HUES6 (cell line): ENCODE measurements at regions not wholly inside any gene's neighbourhood (a gene's known extent, or its start where the extent isn't known, plus 50 kb on each side); places are given as distances from the start of the nearest gene placed in this dataset.
"Not testable (repeated sequence)": the region's sequence is repeated elsewhere in the genome, so short reads cannot be mapped to it uniquely, and the experiment has no call there.

ENCODE experiments used
- H3K27ac ChIP-seq: 2 replicates; pipeline ENCODE4 v1.7.0; 2013; ENCODE audit warnings: low read depth, mild to moderate bottlenecking, low read length, inconsistent platforms
- H3K27me3 ChIP-seq: 2 replicates; pipeline ENCODE4 v1.6.1; 2013; ENCODE audit warnings: low read length; ENCODE audit not compliant: control insufficient read depth, insufficient read depth
- H3K36me3 ChIP-seq: 2 replicates; pipeline ENCODE4 v1.6.1; 2013; ENCODE audit warnings: low read length; ENCODE audit not compliant: control insufficient read depth, insufficient read depth
- H3K4me1 ChIP-seq: 2 replicates; pipeline ENCODE4 v1.6.1; 2013; ENCODE audit warnings: low read length; ENCODE audit not compliant: control insufficient read depth, insufficient read depth
- H3K4me3 ChIP-seq: 2 replicates; pipeline ENCODE4 v1.5.1; 2013; ENCODE audit warnings: low read depth, low read length
- H3K9ac ChIP-seq: one replicate; pipeline ENCODE4 v1.6.1; 2013; ENCODE audit warnings: mild to moderate bottlenecking, low read length
- H3K9me3 ChIP-seq: 2 replicates; pipeline ENCODE4 v1.6.1; 2013; ENCODE audit warnings: low read depth, low read length; ENCODE audit not compliant: control insufficient read depth, insufficient read depth

DNA sequence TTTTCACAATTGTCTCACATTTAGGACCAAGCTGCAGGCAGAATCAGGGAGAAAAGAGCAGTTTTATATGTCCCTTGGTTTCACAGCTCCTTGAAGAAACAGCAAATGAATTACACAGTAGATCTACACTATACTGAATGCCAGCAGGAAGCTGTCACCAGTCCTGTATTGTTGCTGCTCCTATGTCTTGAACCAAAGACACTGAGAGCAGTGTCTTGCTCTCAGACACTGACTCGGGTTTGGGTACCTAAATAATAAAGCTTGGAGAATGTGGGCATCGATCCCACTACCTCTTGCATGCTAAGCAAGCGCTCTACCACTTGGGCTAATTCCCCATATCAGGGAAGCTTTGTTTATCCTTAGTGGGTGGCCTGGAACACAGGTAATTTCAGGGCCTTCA lies 552.7 kb downstream of the PRIM2 start:
- H3K4me3 ChIP-seq, H3K36me3 ChIP-seq, H3K27me3 ChIP-seq, H3K4me1 ChIP-seq, H3K9ac ChIP-seq, H3K9me3 ChIP-seq, H3K27ac ChIP-seq: not testable (repeated sequence)

DNA sequence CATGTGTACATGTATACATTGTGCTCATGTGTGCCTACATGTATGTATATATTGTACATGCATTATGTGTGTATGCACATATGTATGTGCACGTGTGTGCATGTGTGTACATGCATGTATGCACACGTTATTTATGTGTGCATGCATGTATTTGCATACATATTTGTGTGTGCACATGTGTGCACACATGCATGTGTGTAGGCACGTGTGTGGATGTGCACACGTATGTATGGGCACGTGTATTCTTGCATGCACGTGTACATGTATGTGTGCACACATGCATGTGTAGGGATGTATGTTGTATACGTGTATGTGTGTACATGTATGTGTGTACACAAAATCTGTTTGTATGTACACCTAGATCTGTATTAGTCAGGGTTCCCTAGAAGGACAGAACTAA lies 556.0 kb downstream of the PRIM2 start:
- not testable (repeated sequence) for H3K4me3 ChIP-seq, H3K9me3 ChIP-seq, H3K27ac ChIP-seq, H3K4me1 ChIP-seq, H3K27me3 ChIP-seq, H3K36me3 ChIP-seq, H3K9ac ChIP-seq

DNA sequence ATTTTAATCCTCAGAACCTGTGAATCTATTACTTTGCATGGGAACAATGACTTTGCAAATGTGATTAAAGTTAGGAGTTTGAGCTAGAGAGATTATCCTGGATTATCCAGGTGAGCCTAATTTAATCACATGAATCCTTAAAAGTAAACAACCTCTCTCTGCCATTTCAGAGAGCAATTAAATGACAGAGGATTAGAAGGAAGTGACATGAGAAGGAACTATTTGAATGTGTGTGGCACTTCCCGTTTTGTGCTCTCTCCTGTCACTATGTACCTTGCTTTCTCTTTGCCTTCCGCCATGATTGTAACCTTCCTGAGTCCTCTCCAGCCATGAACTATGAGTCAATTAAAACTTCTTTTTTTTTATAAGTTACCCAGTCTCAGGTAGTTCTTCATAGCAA lies 559.2 kb downstream of the PRIM2 start:
- H3K27ac ChIP-seq, H3K9me3 ChIP-seq, H3K36me3 ChIP-seq, H3K27me3 ChIP-seq, H3K4me1 ChIP-seq, H3K4me3 ChIP-seq, H3K9ac ChIP-seq: not testable (repeated sequence)

DNA sequence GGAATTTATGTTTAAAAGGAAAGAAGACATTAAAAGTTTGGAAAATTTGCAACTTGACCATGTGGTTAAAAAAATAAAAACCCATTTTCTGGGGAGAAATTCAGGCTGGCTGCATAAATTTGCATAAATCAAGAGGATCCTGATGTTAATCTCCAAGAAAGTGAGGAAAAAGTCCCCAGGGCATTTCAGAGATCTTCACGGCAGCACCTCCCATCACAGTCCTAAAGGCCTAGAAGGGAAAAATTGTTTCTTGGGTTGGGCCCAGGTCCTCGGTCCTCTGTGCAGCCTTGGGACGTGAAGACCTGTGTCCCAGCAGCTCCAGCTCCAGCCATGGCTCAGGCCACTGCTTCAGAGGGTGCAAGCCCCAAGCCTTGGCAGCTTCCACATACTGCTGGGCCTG lies 560.3 kb downstream of the PRIM2 start:
- H3K9me3 ChIP-seq, H3K9ac ChIP-seq, H3K27me3 ChIP-seq, H3K4me3 ChIP-seq, H3K36me3 ChIP-seq, H3K4me1 ChIP-seq, H3K27ac ChIP-seq: not testable (repeated sequence)

DNA sequence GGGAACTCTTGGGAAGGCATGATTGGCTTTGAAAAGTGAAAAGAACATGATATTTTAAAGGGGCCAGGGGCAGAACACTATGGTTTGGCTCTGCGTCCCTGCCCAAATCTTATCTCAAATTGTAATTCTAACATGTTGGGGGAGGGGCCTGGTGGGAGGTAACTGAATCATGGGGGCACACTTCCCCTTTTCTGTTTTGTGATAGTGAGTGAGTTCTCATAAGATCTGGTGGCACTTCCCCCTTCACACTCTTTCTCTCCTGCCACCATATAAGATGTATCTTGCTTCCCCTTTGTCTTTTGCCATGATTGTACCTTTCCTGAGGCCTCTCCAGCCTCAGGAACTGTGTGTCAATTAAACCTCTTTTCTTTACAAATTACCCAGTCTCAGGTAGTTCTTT lies 561.4 kb downstream of the PRIM2 start:
- H3K4me1 ChIP-seq, H3K27me3 ChIP-seq, H3K4me3 ChIP-seq, H3K36me3 ChIP-seq, H3K9ac ChIP-seq, H3K27ac ChIP-seq, H3K9me3 ChIP-seq: not testable (repeated sequence)

DNA sequence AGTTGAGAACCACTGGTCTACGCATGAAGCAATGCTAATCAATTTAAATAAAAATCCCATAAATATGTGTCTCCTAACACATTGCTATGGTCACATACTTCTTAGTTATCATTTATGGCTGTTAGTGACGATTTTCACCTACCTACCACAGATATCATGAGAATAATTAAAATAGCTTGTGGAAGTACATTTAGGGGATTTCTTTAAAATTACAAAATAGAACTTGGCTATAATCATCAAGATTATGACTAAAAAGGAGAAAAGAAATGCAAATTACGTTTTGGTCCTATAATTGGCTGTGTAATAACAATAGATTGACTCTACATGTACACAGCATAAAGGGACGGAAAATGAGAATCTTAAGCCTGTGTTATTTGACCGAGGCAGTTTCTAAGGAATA lies 581.4 kb downstream of the PRIM2 start:
- not testable (repeated sequence) for H3K4me3 ChIP-seq, H3K9ac ChIP-seq, H3K36me3 ChIP-seq, H3K9me3 ChIP-seq, H3K27me3 ChIP-seq, H3K27ac ChIP-seq, H3K4me1 ChIP-seq

DNA sequence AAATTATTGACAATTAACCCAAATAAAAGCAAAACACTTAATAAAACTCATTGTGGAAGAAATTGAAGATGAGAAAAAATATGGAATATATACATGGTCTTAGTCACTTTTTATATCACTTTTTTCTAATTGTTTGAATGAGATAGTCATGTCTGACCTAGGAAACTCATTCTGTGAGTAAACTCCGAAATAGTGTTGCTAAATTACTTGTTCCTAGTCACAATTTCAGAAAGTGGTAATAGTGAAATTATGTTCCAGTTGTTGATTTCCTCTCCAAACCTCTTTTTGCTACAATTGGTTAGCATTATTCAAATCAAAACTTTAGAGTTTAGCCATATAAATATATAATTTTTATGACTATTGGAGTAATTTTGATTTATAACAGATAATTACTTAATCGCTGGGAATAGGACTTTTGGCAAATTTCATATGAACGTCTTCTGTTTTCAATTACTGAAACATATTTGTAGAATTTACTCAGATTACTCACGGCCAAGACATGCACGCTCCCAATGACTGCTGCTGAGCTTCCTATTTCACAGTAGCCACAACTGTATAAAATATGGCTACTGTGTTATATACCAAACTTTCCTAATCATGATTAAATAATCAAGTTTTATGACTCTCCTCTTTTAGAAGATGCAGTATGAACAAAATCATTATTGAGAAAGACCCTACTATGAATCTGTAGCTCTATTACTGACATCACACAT lies 583.4 kb downstream of the PRIM2 start:
- not testable (repeated sequence) for H3K36me3 ChIP-seq, H3K9me3 ChIP-seq, H3K4me3 ChIP-seq, H3K4me1 ChIP-seq, H3K27me3 ChIP-seq, H3K9ac ChIP-seq, H3K27ac ChIP-seq

DNA sequence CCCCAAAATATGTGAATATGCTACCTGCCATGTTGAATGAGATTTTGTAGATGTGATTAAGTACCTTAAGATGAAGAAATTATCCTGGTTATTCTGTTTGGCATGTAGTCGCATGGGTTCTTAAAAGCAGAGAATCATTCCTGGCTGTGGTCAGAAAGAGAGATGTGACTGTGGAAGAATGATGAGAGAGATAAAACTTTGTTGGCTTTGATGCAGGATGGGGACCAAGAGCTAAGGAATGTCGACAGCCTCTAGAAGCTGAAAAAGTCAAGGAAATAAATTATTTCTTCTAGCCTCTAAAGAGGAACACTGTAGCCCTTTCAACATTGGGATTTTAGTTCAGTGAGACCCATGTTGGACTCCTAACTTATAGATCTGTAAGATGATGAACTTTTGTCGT lies 584.0 kb downstream of the PRIM2 start:
- H3K27ac ChIP-seq, H3K9ac ChIP-seq, H3K4me1 ChIP-seq, H3K36me3 ChIP-seq, H3K9me3 ChIP-seq, H3K27me3 ChIP-seq, H3K4me3 ChIP-seq: not testable (repeated sequence)

DNA sequence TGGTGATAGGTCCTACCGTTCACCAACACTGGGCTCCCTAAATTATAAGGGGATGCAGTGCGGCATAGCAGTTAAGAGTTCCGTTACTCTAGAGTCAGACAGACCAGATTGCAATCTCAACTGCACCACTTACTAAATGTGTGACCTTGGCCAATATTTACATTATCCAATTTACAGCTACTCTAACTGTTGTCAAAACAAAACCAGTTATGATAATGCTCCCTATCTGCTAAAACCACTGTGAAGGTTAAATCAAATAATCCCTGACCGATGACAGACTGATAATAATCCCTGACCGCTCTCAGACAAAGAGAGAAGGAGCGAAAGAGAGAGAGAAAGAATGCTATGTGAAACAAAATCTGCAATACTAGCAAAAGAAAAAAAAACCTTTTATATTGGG lies 586.9 kb downstream of the PRIM2 start:
- not testable (repeated sequence) for H3K27ac ChIP-seq, H3K4me3 ChIP-seq

DNA sequence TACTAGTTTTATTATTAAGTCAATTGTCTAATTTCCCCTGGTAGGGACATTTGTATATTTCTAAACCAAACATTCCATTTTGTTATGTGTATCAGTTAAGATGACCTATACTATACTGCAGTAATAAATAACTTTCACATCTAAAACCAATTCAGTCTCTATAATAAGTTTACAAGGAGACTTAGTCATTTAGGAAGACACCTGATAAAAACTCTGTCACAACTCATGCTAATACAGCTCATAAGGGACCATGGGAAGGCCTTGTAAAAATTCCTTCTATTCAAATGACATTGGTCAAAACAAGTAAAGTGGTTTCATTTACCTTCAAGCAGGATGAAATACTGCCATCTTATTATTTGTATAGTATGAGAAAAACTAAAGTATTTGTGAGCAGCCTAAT lies 597.9 kb downstream of the PRIM2 start:
- not testable (repeated sequence) for H3K27me3 ChIP-seq, H3K9me3 ChIP-seq, H3K4me1 ChIP-seq, H3K36me3 ChIP-seq, H3K9ac ChIP-seq, H3K27ac ChIP-seq, H3K4me3 ChIP-seq

More for the DNA sequence above, 586.9 kb downstream of the PRIM2 start:
- H3K27me3 ChIP-seq, H3K36me3 ChIP-seq, H3K9ac ChIP-seq, H3K4me1 ChIP-seq, H3K9me3 ChIP-seq: not testable (repeated sequence)

DNA sequence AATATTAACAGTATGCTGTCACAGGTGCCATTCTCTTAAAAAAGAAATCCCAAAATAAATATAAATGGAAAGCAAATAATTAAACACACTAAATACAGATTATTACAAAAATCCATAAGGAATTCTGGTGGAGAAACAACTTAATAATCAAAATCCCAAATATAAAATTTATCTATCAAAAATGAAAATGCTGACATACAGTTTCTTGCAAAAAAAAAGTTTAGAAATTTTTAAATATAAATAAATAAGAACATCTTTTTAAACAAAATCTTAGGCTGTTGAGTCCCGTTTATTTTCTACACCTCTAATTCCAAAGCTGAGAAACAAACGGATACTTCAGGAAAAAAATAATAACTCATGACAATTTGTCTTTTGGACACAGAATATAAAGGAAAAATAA lies 625.5 kb downstream of the PRIM2 start:
- not testable (repeated sequence) for H3K4me1 ChIP-seq, H3K27ac ChIP-seq, H3K9ac ChIP-seq, H3K36me3 ChIP-seq, H3K9me3 ChIP-seq, H3K4me3 ChIP-seq, H3K27me3 ChIP-seq

DNA sequence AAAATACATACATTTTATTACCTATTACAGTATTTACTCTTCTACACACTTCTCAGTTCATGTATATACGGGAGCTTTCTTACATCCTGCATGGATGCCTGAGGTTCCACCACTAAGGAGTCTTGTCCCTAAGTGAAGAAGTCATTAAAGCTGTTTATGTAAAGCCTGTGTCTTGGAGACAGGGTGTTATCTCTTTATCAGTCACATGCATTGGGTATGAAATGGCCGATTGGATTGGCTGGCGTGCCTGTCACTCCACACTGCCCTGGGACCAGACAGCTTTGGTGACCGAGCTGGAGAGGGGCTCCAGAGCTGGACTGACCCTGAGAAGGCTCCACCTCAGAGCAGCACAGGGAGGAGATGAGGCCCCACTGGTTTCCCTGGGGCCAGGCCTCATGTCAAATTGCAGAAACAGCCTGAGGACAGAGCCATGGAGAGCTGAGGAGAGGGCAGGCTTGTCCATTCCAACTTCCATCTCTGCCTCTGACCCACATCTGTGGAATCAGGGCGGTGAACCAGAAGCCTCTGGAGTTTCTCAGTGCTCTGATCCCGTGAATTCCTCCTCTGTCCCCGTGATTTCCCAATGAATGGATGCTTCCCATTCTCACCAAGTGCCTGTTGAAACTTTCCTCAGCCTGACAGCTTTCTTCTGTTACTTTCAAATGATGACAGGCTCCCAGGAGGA lies 628.8 kb downstream of the PRIM2 start:
- H3K27ac ChIP-seq, H3K36me3 ChIP-seq, H3K9me3 ChIP-seq, H3K27me3 ChIP-seq, H3K9ac ChIP-seq, H3K4me1 ChIP-seq, H3K4me3 ChIP-seq: not testable (repeated sequence)
